Brain microvascular endothelial cell (primary cell): ENCODE measurements at regions not wholly inside any gene's neighbourhood (a gene's known extent, or its start where the extent isn't known, plus 50 kb on each side); places are given as distances from the start of the nearest gene placed in this dataset.
"Not testable (repeated sequence)": the region's sequence is repeated elsewhere in the genome, so short reads cannot be mapped to it uniquely, and the experiment has no call there.

ENCODE experiments used
- DNase-seq: peaks from one replicate; pipeline ENCODE4 v3.0.0-alpha.2; 2020
- H3K27ac ChIP-seq: fragments of 250-450 bp; sonication (Bioruptor Pico); 2 replicates; pipeline ENCODE4 v1.5.1; 2020; ENCODE audit warnings: mild to moderate bottlenecking, moderate library complexity
- H3K27me3 ChIP-seq: fragments of 250-450 bp; sonication (Bioruptor Pico); replicated peaks from 2 replicates; pipeline ENCODE4 v1.5.1; 2020; ENCODE audit warnings: mild to moderate bottlenecking
- H3K36me3 ChIP-seq: fragments of 250-450 bp; sonication (Bioruptor Pico); replicated peaks from 2 replicates; pipeline ENCODE4 v1.5.1; 2020; ENCODE audit warnings: mild to moderate bottlenecking
- H3K4me3 ChIP-seq: 2 replicates; pipeline ENCODE4 v1.5.1; 2011; ENCODE audit warnings: low read depth, mild to moderate bottlenecking, control low read depth, low read length, moderate library complexity
- CTCF ChIP-seq: IDR thresholded peaks from 2 replicates; pipeline ENCODE4 v1.5.1; 2011; ENCODE audit warnings: low read depth, mild to moderate bottlenecking, moderate library complexity, low read length, control low read depth, inconsistent platforms; ENCODE audit errors: missing control alignments
- in situ Hi-C: cut with HindIII; loops from 2 replicates; pipeline ENCODE4 v1.10.0; 2017; ENCODE audit warnings: low sequenced_read_pairs, low pct_ligation_motif_present

- H3K36me3 ChIP-seq, result no peaks in the 10 kb centered on the region
- no peak for TF ChIP-seq CTCF
- no peak for DNase-seq
- H3K27me3 ChIP-seq, result no peaks in the 10 kb centered on the region
- H3K27ac ChIP-seq, result no peak overlapping the region
- H3K4me3 ChIP-seq, result no peak overlapping the region
- in situ Hi-C loops, result no loop called here
Observed at GRCh38 chr2:175729049-175729706, 272.9 kb downstream of the LNPK start.

DNA sequence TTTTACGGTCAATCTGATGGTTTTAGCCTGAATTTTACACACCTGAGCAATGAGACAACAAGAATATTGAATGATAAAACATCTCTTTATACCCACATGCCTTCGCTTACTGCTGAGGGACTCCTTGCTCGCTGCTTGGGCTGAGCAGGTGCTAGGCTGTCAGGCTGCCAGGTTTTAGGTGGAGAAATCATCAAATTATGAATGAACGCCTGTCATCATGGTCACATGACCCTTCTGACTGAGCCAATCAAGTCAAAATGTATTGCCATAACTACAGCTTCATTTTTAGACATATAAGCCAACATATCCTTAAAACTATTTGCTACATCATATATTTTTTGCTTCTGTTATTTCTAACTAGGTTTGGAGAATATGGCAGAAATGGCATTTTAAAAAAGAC lies 274.0 kb downstream of the LNPK start:
- TF ChIP-seq CTCF, result no peak
- Histone ChIP-seq H3K27ac (no peak overlapping the region), H3K36me3 (no peaks in the 10 kb centered on the region), H3K4me3 (no peak overlapping the region), H3K27me3 (no peaks in the 10 kb centered on the region)
- in situ Hi-C loops, result no loop called here
- DNase-seq, result no peak

GRCh38 chr2:175726223-175726622 lies 275.8 kb downstream of the LNPK start:
- Histone ChIP-seq H3K27ac (no peak overlapping the region), H3K4me3 (no peak overlapping the region), H3K36me3 (no peaks in the 10 kb centered on the region), H3K27me3 (no peaks in the 10 kb centered on the region)
- no peak for TF ChIP-seq CTCF
- in situ Hi-C loops, result no loop called here
- DNase-seq, result peak; percentile 40

DNA sequence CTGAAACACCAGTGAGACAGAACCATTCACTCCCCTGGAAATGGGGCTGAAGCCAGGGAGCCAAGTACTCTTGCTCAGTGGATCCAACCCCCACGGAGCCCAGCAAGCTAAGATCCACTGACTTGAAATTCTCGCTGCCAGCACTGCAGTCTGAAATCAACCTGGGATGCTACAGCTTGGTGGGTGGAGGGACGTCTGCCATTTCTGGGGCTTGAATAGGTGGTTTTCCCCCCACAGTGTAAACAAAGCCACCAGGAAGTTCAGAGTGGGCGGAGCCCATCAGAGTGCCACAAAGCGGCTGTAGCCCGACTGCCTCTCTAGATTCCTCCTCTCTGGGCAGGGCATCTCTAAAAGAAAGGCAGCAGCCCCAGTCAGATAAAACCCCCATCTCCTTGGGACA lies 292.8 kb downstream of the LNPK start:
- H3K4me3 ChIP-seq, result no peak overlapping the region
- DNase-seq, result no peak
- no peaks in the 10 kb centered on the region for H3K27me3 ChIP-seq
- no peak overlapping the region for H3K27ac ChIP-seq
- in situ Hi-C loops, result no loop called here
- TF ChIP-seq CTCF, result no peak
- no peaks in the 10 kb centered on the region for H3K36me3 ChIP-seq

DNA sequence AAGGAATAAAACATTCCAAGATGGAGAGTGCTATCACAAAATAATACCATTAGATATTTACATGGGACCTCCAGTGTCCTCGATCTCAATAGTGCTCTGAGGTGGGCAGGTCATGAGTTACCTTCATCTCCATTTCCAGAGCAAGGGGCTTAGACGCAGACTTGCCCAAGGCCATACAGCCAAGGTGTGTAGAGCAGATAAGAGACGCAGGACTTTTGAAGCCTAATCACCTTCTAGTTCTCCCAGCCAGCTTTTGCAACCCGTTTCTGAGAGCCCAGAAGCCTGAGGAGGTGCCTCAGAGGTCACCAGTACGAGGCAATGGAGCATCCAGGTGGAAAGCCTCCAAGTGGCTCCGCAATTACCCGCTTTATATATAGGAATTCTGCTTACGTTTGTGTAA lies 294.7 kb downstream of the LNPK start:
- Histone ChIP-seq H3K36me3 (no peaks in the 10 kb centered on the region), H3K27me3 (no peaks in the 10 kb centered on the region), H3K27ac (no peak overlapping the region), H3K4me3 (no peak overlapping the region)
- no peak for TF ChIP-seq CTCF
- DNase-seq, result no peak
- in situ Hi-C loops, result no loop called here

GRCh38 chr2:175704568-175704967 lies 297.5 kb downstream of the LNPK start:
- in situ Hi-C loops, result not testable (repeated sequence)

More at GRCh38 chr2:175704568-175704967, 297.5 kb downstream of the LNPK start:
- H3K36me3 ChIP-seq, DNase-seq, H3K4me3 ChIP-seq, H3K27me3 ChIP-seq, H3K27ac ChIP-seq: not testable (repeated sequence)
